ENCODE measurements at regions not wholly inside any gene's neighbourhood (a gene's known extent, or its start where the extent isn't known, plus 50 kb on each side); places are given as distances from the start of the nearest gene placed in this dataset.

DNA sequence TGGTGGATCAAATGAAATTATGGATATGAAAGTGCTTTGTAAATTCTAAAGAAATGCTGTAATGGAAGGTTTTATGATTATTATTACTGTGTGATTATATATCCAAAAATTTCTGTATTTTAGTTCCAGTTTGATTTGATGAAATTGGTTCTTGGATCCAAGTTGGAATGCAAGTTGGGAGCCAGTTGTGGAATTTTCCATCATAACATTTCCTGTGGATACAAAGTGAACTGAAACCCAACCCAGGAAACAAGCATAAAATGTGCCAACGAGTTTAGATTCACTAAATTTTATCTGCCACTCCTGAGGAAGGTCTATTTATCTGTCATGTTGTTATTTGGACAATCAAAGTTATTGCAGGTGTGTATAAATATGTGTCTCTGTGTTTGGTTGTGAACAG, 131.4 kb upstream of the MDFIC start:
- no peak overlapping the region for H3K4me2 ChIP-seq (ENCODE audit: low read length)
- WGBS (ENCODE audit: extremely low coverage, insufficient coverage, low lambda C conversion rate): no CpG with 5 or more reads among the region's 1 CpG

DNA sequence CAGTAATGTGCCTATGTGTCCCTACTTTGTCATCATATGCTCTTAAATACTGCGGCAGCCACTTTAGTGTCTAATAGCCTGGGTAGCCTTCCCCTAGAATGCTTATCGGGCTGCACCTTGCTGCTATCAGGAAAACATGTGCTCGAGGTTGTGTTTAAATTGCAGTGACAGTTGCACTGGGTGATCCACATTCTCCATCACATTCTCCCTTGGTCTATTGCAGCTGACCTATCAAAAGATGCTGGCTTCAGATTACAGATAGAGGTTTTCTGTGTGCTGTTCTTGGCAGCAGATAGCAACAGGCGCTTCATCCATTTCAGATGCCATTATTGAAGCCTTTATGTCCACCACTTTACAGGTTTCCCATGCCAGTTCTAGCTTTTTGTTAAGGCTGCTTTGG, 130.1 kb upstream of the MDFIC start:
- Histone ChIP-seq H3K56ac (ENCODE audit: low read length) (no peak overlapping the region), H3K36me3 (ENCODE audit: control insufficient read depth, insufficient read depth, low read length) (no peaks in the 10 kb centered on the region), H2BK120ac (ENCODE audit: low read depth, low read length) (no peak overlapping the region), H2AK5ac (ENCODE audit: low read length) (no peak overlapping the region), H3K4me3 (ENCODE audit: low read length) (no peak overlapping the region), H2BK5ac (ENCODE audit: low read length) (no peak overlapping the region), H3K23ac (ENCODE audit: low read length) (no peak overlapping the region), H3K27ac (ENCODE audit: low read depth, low read length) (no peak overlapping the region), H4K8ac (ENCODE audit: low read depth, low read length) (no peak overlapping the region), H3K79me1 (ENCODE audit: low read length) (no peaks in the 10 kb centered on the region), H2BK15ac (replicated peaks; ENCODE audit: low read depth) (no peak overlapping the region), H3K9ac (ENCODE audit: low read length) (no peak overlapping the region), H3K4ac (ENCODE audit: low read depth, low read length) (no peak overlapping the region), H4K5ac (ENCODE audit: low read length) (no peak overlapping the region), H3K79me2 (ENCODE audit: control insufficient read depth, insufficient read depth, low read length) (no peaks in the 10 kb centered on the region), H3K4me1 (ENCODE audit: control insufficient read depth, low read depth, low read length) (no peaks in the 10 kb centered on the region), H3K27me3 (ENCODE audit: insufficient read depth, low read length, poor library complexity) (no peaks in the 10 kb centered on the region), H3K4me2 (ENCODE audit: low read length) (no peak overlapping the region), H3K18ac (ENCODE audit: low read length) (no peak overlapping the region)
- DNase-seq: no peak
- no CpG with 5 or more reads among the region's 4 CpGs for WGBS (ENCODE audit: extremely low coverage, insufficient coverage, low lambda C conversion rate)

More for the DNA sequence above, 131.4 kb upstream of the MDFIC start:
- no peaks in the 10 kb centered on the region for H3K79me1 ChIP-seq (ENCODE audit: low read length)
- H3K18ac ChIP-seq (ENCODE audit: low read length): no peak overlapping the region
- no peak for DNase-seq
- no peak overlapping the region for H3K23ac ChIP-seq (ENCODE audit: low read length)
- no peak overlapping the region for H3K4ac ChIP-seq (ENCODE audit: low read depth, low read length)
- no peak overlapping the region for H2BK120ac ChIP-seq (ENCODE audit: low read depth, low read length)
- no peak overlapping the region for H4K8ac ChIP-seq (ENCODE audit: low read depth, low read length)
- H3K27me3 ChIP-seq (ENCODE audit: insufficient read depth, low read length, poor library complexity): no peaks in the 10 kb centered on the region
- H3K4me3 ChIP-seq (ENCODE audit: low read length): no peak overlapping the region
- H2AK5ac ChIP-seq (ENCODE audit: low read length): no peak overlapping the region
- H3K9ac ChIP-seq (ENCODE audit: low read length): no peak overlapping the region
- no peak overlapping the region for H3K27ac ChIP-seq (ENCODE audit: low read depth, low read length)
- H3K36me3 ChIP-seq (ENCODE audit: control insufficient read depth, insufficient read depth, low read length): no peaks in the 10 kb centered on the region
- no peaks in the 10 kb centered on the region for H3K4me1 ChIP-seq (ENCODE audit: control insufficient read depth, low read depth, low read length)
- H2BK5ac ChIP-seq (ENCODE audit: low read length): no peak overlapping the region
- H4K5ac ChIP-seq (ENCODE audit: low read length): no peak overlapping the region
- H3K56ac ChIP-seq (ENCODE audit: low read length): no peak overlapping the region
- no peak overlapping the region for H2BK15ac ChIP-seq (replicated peaks; ENCODE audit: low read depth)
- H3K79me2 ChIP-seq (ENCODE audit: control insufficient read depth, insufficient read depth, low read length): no peaks in the 10 kb centered on the region

DNA sequence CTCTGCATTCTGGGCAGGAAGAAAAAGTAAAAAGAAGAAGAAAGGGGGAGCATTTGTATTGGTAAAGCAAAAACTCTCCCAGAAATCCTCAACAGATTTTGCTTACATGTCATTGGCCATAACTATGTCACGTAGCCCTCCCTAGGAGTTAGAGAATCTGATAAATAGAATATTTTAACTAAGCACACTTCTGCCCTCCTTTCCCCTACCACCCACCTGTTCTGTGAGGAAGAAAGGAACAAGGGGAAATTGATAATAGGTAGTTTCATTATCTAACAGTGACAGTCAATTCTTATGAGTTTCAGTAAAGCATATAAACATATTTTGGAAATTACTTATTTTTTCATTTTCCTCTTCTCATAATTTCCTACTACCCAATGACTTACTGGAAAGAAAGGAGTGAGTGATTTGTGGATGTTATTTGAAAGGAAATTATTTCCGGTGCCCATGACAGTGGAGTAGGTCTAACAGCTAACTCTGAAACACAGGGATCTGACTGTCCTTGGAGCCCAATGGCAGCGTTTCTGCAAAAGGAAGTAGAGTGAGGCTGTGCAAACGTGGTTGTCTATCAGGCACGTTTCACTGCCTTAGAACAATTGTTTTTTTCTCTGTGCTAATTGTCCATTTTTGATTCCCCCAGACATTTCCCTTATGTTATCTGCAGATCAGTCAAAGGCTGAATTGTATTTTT, 128.6 kb upstream of the MDFIC start:
- H2AK5ac ChIP-seq (ENCODE audit: low read length): no peak overlapping the region
- no peak for DNase-seq
- H2BK15ac ChIP-seq (replicated peaks; ENCODE audit: low read depth): no peak overlapping the region
- H3K79me1 ChIP-seq (ENCODE audit: low read length): no peaks in the 10 kb centered on the region
- no peaks in the 10 kb centered on the region for H3K4me1 ChIP-seq (ENCODE audit: control insufficient read depth, low read depth, low read length)
- no peak overlapping the region for H2BK120ac ChIP-seq (ENCODE audit: low read depth, low read length)
- no peak overlapping the region for H4K5ac ChIP-seq (ENCODE audit: low read length)
- H3K27ac ChIP-seq (ENCODE audit: low read depth, low read length): no peak overlapping the region
- WGBS (ENCODE audit: extremely low coverage, insufficient coverage, low lambda C conversion rate): no CpG with 5 or more reads among the region's 5 CpGs
- no peaks in the 10 kb centered on the region for H3K27me3 ChIP-seq (ENCODE audit: insufficient read depth, low read length, poor library complexity)
- no peak overlapping the region for H3K4me3 ChIP-seq (ENCODE audit: low read length)
- H3K23ac ChIP-seq (ENCODE audit: low read length): no peak overlapping the region
- no peaks in the 10 kb centered on the region for H3K79me2 ChIP-seq (ENCODE audit: control insufficient read depth, insufficient read depth, low read length)
- H4K8ac ChIP-seq (ENCODE audit: low read depth, low read length): no peak overlapping the region
- no peak overlapping the region for H2BK5ac ChIP-seq (ENCODE audit: low read length)
- H3K4me2 ChIP-seq (ENCODE audit: low read length): no peak overlapping the region
- H3K18ac ChIP-seq (ENCODE audit: low read length): no peak overlapping the region
- H3K4ac ChIP-seq (ENCODE audit: low read depth, low read length): no peak overlapping the region
- no peak overlapping the region for H3K9ac ChIP-seq (ENCODE audit: low read length)
- H3K36me3 ChIP-seq (ENCODE audit: control insufficient read depth, insufficient read depth, low read length): no peaks in the 10 kb centered on the region
- H3K56ac ChIP-seq (ENCODE audit: low read length): no peak overlapping the region

DNA sequence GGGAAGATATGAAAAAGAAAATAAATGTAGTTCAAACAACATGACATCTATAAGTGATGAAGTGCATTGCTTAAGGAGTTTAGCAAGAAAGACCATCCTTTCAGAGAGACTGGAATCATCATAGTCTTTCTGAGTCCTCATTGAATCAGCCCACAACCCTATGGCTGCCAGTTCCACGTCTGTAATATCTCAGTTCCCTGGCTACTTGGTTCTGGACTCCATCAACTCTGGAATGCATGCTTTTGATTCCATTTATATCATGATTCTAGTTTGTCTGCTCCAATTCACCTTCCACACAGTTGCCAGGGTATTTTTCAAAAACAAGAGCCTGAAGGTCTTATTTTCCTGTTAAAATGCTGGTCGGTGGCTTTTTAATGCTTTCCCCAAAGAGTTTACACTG, 126.4 kb upstream of the MDFIC start:
- Histone ChIP-seq H3K4me1 (ENCODE audit: control insufficient read depth, low read depth, low read length) (no peaks in the 10 kb centered on the region), H3K56ac (ENCODE audit: low read length) (no peak overlapping the region), H3K27ac (ENCODE audit: low read depth, low read length) (no peak overlapping the region), H2BK5ac (ENCODE audit: low read length) (no peak overlapping the region), H3K79me1 (ENCODE audit: low read length) (no peaks in the 10 kb centered on the region), H3K9ac (ENCODE audit: low read length) (no peak overlapping the region), H3K18ac (ENCODE audit: low read length) (no peak overlapping the region), H4K5ac (ENCODE audit: low read length) (no peak overlapping the region), H3K27me3 (ENCODE audit: insufficient read depth, low read length, poor library complexity) (no peaks in the 10 kb centered on the region), H2BK15ac (replicated peaks; ENCODE audit: low read depth) (no peak overlapping the region), H2AK5ac (ENCODE audit: low read length) (no peak overlapping the region), H3K23ac (ENCODE audit: low read length) (no peak overlapping the region), H4K8ac (ENCODE audit: low read depth, low read length) (no peak overlapping the region), H3K4ac (ENCODE audit: low read depth, low read length) (no peak overlapping the region), H2BK120ac (ENCODE audit: low read depth, low read length) (no peak overlapping the region), H3K79me2 (ENCODE audit: control insufficient read depth, insufficient read depth, low read length) (no peaks in the 10 kb centered on the region), H3K4me3 (ENCODE audit: low read length) (no peak overlapping the region), H3K36me3 (ENCODE audit: control insufficient read depth, insufficient read depth, low read length) (no peaks in the 10 kb centered on the region), H3K4me2 (ENCODE audit: low read length) (no peak overlapping the region)
- no CpG with 5 or more reads among the region's 2 CpGs for WGBS (ENCODE audit: extremely low coverage, insufficient coverage, low lambda C conversion rate)
- no peak for DNase-seq

DNA sequence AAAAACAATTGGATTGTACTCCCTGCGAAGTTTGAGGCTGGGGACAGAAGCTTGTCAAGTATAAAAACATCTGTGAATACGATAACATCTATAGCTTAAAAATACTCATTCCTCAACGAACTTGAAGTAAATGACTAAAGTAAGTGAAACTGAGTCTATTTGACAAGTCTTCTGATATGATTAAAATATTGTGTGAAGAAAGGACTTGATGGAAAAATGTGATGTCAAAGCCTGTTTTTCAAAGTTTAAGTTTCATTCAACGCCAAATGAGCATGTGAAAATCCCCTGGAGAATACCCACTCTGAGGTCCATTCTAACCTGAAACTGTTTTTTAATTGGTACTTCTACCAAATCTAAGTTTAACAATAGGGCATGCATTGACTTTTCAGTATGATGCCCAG, 122.3 kb upstream of the MDFIC start:
- Histone ChIP-seq H3K79me2 (ENCODE audit: control insufficient read depth, insufficient read depth, low read length) (no peaks in the 10 kb centered on the region), H2AK5ac (ENCODE audit: low read length) (no peak overlapping the region), H3K27ac (ENCODE audit: low read depth, low read length) (no peak overlapping the region), H3K23ac (ENCODE audit: low read length) (no peak overlapping the region), H2BK5ac (ENCODE audit: low read length) (no peak overlapping the region), H3K4me1 (ENCODE audit: control insufficient read depth, low read depth, low read length) (no peaks in the 10 kb centered on the region), H3K56ac (ENCODE audit: low read length) (no peak overlapping the region), H3K36me3 (ENCODE audit: control insufficient read depth, insufficient read depth, low read length) (no peaks in the 10 kb centered on the region), H3K27me3 (ENCODE audit: insufficient read depth, low read length, poor library complexity) (no peaks in the 10 kb centered on the region), H3K9ac (ENCODE audit: low read length) (no peak overlapping the region), H3K4me2 (ENCODE audit: low read length) (no peak overlapping the region), H4K5ac (ENCODE audit: low read length) (no peak overlapping the region), H3K4ac (ENCODE audit: low read depth, low read length) (no peak overlapping the region), H3K4me3 (ENCODE audit: low read length) (no peak overlapping the region), H3K79me1 (ENCODE audit: low read length) (no peaks in the 10 kb centered on the region), H4K8ac (ENCODE audit: low read depth, low read length) (no peak overlapping the region), H3K18ac (ENCODE audit: low read length) (no peak overlapping the region), H2BK120ac (ENCODE audit: low read depth, low read length) (no peak overlapping the region), H2BK15ac (replicated peaks; ENCODE audit: low read depth) (no peak overlapping the region)
- no peak for DNase-seq
- no CpG with 5 or more reads among the region's 4 CpGs for WGBS (ENCODE audit: extremely low coverage, insufficient coverage, low lambda C conversion rate)

DNA sequence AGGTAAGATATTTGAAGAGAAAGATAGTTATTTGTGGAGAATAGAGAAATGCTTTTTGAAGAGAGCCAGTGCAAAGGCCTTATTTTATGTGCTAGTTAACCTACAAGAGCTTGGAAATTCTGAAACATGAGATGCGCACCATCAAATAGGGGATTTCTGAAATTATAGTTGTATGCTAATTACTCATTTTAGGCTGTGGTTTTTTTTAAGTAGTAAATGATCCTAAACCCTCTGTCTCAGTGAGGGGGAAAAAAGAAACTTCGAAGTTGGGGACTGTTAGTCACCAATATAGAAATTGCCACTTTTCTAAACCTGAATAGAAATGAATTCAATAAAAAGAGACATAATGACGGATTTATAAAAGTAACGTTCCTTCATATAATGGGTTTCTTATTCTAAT, 119.3 kb upstream of the MDFIC start:
- H2BK15ac ChIP-seq (replicated peaks; ENCODE audit: low read depth): no peak overlapping the region
- no peak overlapping the region for H2AK5ac ChIP-seq (ENCODE audit: low read length)
- H2BK5ac ChIP-seq (ENCODE audit: low read length): no peak overlapping the region
- H3K79me2 ChIP-seq (ENCODE audit: control insufficient read depth, insufficient read depth, low read length): no peaks in the 10 kb centered on the region
- no peak overlapping the region for H4K5ac ChIP-seq (ENCODE audit: low read length)
- H3K4ac ChIP-seq (ENCODE audit: low read depth, low read length): no peak overlapping the region
- no peak overlapping the region for H3K27ac ChIP-seq (ENCODE audit: low read depth, low read length)
- H3K56ac ChIP-seq (ENCODE audit: low read length): no peak overlapping the region
- no peak overlapping the region for H3K23ac ChIP-seq (ENCODE audit: low read length)
- no peak for DNase-seq
- H3K4me1 ChIP-seq (ENCODE audit: control insufficient read depth, low read depth, low read length): no peaks in the 10 kb centered on the region
- H3K79me1 ChIP-seq (ENCODE audit: low read length): no peaks in the 10 kb centered on the region
- no peak overlapping the region for H3K9ac ChIP-seq (ENCODE audit: low read length)
- no peaks in the 10 kb centered on the region for H3K36me3 ChIP-seq (ENCODE audit: control insufficient read depth, insufficient read depth, low read length)
- no peak overlapping the region for H2BK120ac ChIP-seq (ENCODE audit: low read depth, low read length)
- no peak overlapping the region for H3K18ac ChIP-seq (ENCODE audit: low read length)
- H4K8ac ChIP-seq (ENCODE audit: low read depth, low read length): no peak overlapping the region
- H3K4me3 ChIP-seq (ENCODE audit: low read length): no peak overlapping the region
- WGBS (ENCODE audit: extremely low coverage, insufficient coverage, low lambda C conversion rate): no CpG with 5 or more reads among the region's 4 CpGs
- H3K27me3 ChIP-seq (ENCODE audit: insufficient read depth, low read length, poor library complexity): no peaks in the 10 kb centered on the region
- no peak overlapping the region for H3K4me2 ChIP-seq (ENCODE audit: low read length)
